BLaER1 treated with 17β-estradiol and CSF1 and Interleukin-3, amounts not matched to agents 10 nM and 100 nM (cell line): ENCODE measurements at regions not wholly inside any gene's neighbourhood (a gene's known extent, or its start where the extent isn't known, plus 50 kb on each side); places are given as distances from the start of the nearest gene placed in this dataset.

Experiments
- H3K27ac ChIP-seq, 11 experiments: shearing (Covaris generic); formaldehyde crosslinking; 2 replicates each; pipeline ENCODE4 v1.8.1; 2022
- H3K27me3 ChIP-seq, 11 experiments: shearing (Covaris generic); formaldehyde crosslinking; 2 replicates each; pipeline ENCODE4 v1.8.1; 2022
- H3K36me3 ChIP-seq, 11 experiments: shearing (Covaris generic); formaldehyde crosslinking; 2 replicates each; pipeline ENCODE4 v1.8.1; 2022
- H3K4me1 ChIP-seq, 10 experiments: shearing (Covaris generic); formaldehyde crosslinking; 2 replicates each; pipeline ENCODE4 v1.8.1; 2022
- H3K4me2 ChIP-seq, 11 experiments: shearing (Covaris generic); formaldehyde crosslinking; 2 replicates each; pipeline ENCODE4 v1.8.1; 2022
- H3K4me3 ChIP-seq, 10 experiments: shearing (Covaris generic); formaldehyde crosslinking; 2 replicates each; pipeline ENCODE4 v1.8.1; 2022
- H3K9ac ChIP-seq, 11 experiments: shearing (Covaris generic); formaldehyde crosslinking; 2 replicates each; pipeline ENCODE4 v1.8.1; 2022
- H3K9me3 ChIP-seq, 11 experiments: shearing (Covaris generic); formaldehyde crosslinking; replicated peaks in 1 of 11; 2 replicates each; pipeline ENCODE4 v1.8.1; 2022
- H4K20me1 ChIP-seq, 11 experiments: shearing (Covaris generic); formaldehyde crosslinking; 2 replicates each; pipeline ENCODE4 v1.8.1; 2022
- Cebpa-rat ChIP-seq, 11 experiments: shearing (Covaris generic); IDR thresholded peaks; 2 replicates each; pipeline ENCODE4 v1.8.1; 2022

- H3K9ac ChIP-seq: no peak overlapping the region
- no peaks in the 10 kb centered on the region for H3K27me3 ChIP-seq
- H3K4me2 ChIP-seq: no peak overlapping the region; a peak in 1 of 22 replicates
- no peaks in the 10 kb centered on the region for H3K36me3 ChIP-seq
- TF ChIP-seq Cebpa-rat (IDR thresholded peaks at IDR 0.05): no peak
- H3K9me3 ChIP-seq: peaks cover 0 to 16% (median 0%) of the 10 kb centered on the region in 11 experiments; a peak in 8 of 22 replicates
- peaks cover 0 to 8% (median 0%) of the 10 kb centered on the region in 11 experiments; a peak in 2 of 22 replicates for H4K20me1 ChIP-seq
- H3K4me3 ChIP-seq: no peak overlapping the region
- no peak overlapping the region for H3K27ac ChIP-seq
- H3K4me1 ChIP-seq: peaks cover 0 to 23% (median 7%) of the 10 kb centered on the region in 10 experiments; a peak in 10 of 20 replicates
Measured at GRCh38 chr14:104356020-104356737, 217.8 kb downstream of the KIF26A start.

- TF ChIP-seq Cebpa-rat (IDR thresholded peaks at IDR 0.05): no peak
- H3K9me3 ChIP-seq: peaks cover 0 to 12% (median 0%) of the 10 kb centered on the region in 11 experiments; a peak in 8 of 22 replicates
- H3K4me2 ChIP-seq: no peak overlapping the region
- H3K4me1 ChIP-seq: peaks cover 0 to 32% (median 7%) of the 10 kb centered on the region in 10 experiments; a peak in 10 of 20 replicates
- H3K27me3 ChIP-seq: no peaks in the 10 kb centered on the region
- no peak overlapping the region for H3K9ac ChIP-seq
- no peak overlapping the region for H3K4me3 ChIP-seq
- peaks cover 0 to 8% (median 0%) of the 10 kb centered on the region in 11 experiments; a peak in 2 of 22 replicates for H4K20me1 ChIP-seq
- no peaks in the 10 kb centered on the region for H3K36me3 ChIP-seq
- no peak overlapping the region for H3K27ac ChIP-seq
Measured at GRCh38 chr14:104356738-104357688, 218.6 kb downstream of the KIF26A start.

GRCh38 chr14:104357689-104358527 is 219.5 kb downstream of the KIF26A start:
- H3K9me3 ChIP-seq: peaks cover 0 to 3% (median 0%) of the 10 kb centered on the region in 11 experiments; a peak in 5 of 22 replicates
- no peak for TF ChIP-seq Cebpa-rat (IDR thresholded peaks at IDR 0.05)

GRCh38 chr14:104358528-104359300 is 220.3 kb downstream of the KIF26A start:
- H3K4me1 ChIP-seq: peaks cover 0 to 34% (median 7%) of the 10 kb centered on the region in 10 experiments; a peak in 10 of 20 replicates
- no peak for TF ChIP-seq Cebpa-rat (IDR thresholded peaks at IDR 0.05)
- H3K9me3 ChIP-seq: no peaks in the 10 kb centered on the region
- no peak overlapping the region for H3K4me3 ChIP-seq
- no peaks in the 10 kb centered on the region for H3K27me3 ChIP-seq
- H4K20me1 ChIP-seq: peaks cover 0 to 8% (median 0%) of the 10 kb centered on the region in 11 experiments; a peak in 2 of 22 replicates
- no peak overlapping the region for H3K4me2 ChIP-seq
- H3K9ac ChIP-seq: no peak overlapping the region
- no peaks in the 10 kb centered on the region for H3K36me3 ChIP-seq
- no peak overlapping the region for H3K27ac ChIP-seq

More at GRCh38 chr14:104357689-104358527, 219.5 kb downstream of the KIF26A start:
- H3K4me3 ChIP-seq: no peak overlapping the region
- H4K20me1 ChIP-seq: peaks cover 0 to 8% (median 0%) of the 10 kb centered on the region in 11 experiments; a peak in 2 of 22 replicates
- peaks cover 0 to 33% (median 7%) of the 10 kb centered on the region in 10 experiments; a peak in 10 of 20 replicates for H3K4me1 ChIP-seq
- H3K27ac ChIP-seq: no peak overlapping the region
- no peaks in the 10 kb centered on the region for H3K36me3 ChIP-seq
- H3K9ac ChIP-seq: no peak overlapping the region
- H3K27me3 ChIP-seq: no peaks in the 10 kb centered on the region
- no peak overlapping the region for H3K4me2 ChIP-seq

- H3K4me3 ChIP-seq: no peak overlapping the region
- H3K36me3 ChIP-seq: no peaks in the 10 kb centered on the region
- no peaks in the 10 kb centered on the region for H3K27me3 ChIP-seq
- peaks cover 0 to 2% (median 0%) of the 10 kb centered on the region in 11 experiments; a peak in 2 of 22 replicates for H3K9me3 ChIP-seq
- H3K27ac ChIP-seq: no peak overlapping the region
- no peak overlapping the region for H3K9ac ChIP-seq
- H3K4me2 ChIP-seq: no peak overlapping the region
- peaks cover 0 to 8% (median 0%) of the 10 kb centered on the region in 11 experiments; a peak in 2 of 22 replicates for H4K20me1 ChIP-seq
- TF ChIP-seq Cebpa-rat (IDR thresholded peaks at IDR 0.05): no peak
- peaks cover 0 to 40% (median 7%) of the 10 kb centered on the region in 10 experiments; a peak in 10 of 20 replicates for H3K4me1 ChIP-seq
Measured at GRCh38 chr14:104359301-104359968, 220.1 kb upstream of the C14orf180 start.

- Histone ChIP-seq H4K20me1 (peaks cover 0 to 8% (median 0%) of the 10 kb centered on the region in 11 experiments; a peak in 2 of 22 replicates), H3K4me2 (peak overlapping the region in 3 of 11 experiments; percentile 8 to 44 (median 29); a peak in 5 of 22 replicates), H3K27me3 (no peaks in the 10 kb centered on the region), H3K27ac (no peak overlapping the region), H3K4me3 (no peak overlapping the region), H3K4me1 (peaks cover 0 to 40% (median 7%) of the 10 kb centered on the region in 10 experiments; a peak in 10 of 20 replicates), H3K9ac (no peak overlapping the region), H3K9me3 (peaks cover 0 to 8% (median 3%) of the 10 kb centered on the region in 11 experiments; a peak in 7 of 22 replicates), H3K36me3 (no peaks in the 10 kb centered on the region)
- no peak for TF ChIP-seq Cebpa-rat (IDR thresholded peaks at IDR 0.05)
Measured at GRCh38 chr14:104359969-104360442, 219.6 kb upstream of the C14orf180 start.

- no peaks in the 10 kb centered on the region for H3K27me3 ChIP-seq
- no peak for TF ChIP-seq Cebpa-rat (IDR thresholded peaks at IDR 0.05)
- peaks cover 0 to 35% (median 7%) of the 10 kb centered on the region in 10 experiments; a peak in 10 of 20 replicates for H3K4me1 ChIP-seq
- no peak overlapping the region for H3K4me3 ChIP-seq
- H3K27ac ChIP-seq: no peak overlapping the region
- peaks cover 0 to 8% (median 0%) of the 10 kb centered on the region in 11 experiments; a peak in 2 of 22 replicates for H4K20me1 ChIP-seq
- peaks cover 0 to 8% (median 4%) of the 10 kb centered on the region in 11 experiments; a peak in 7 of 22 replicates for H3K9me3 ChIP-seq
- no peak overlapping the region for H3K9ac ChIP-seq
- no peaks in the 10 kb centered on the region for H3K36me3 ChIP-seq
- H3K4me2 ChIP-seq: peak overlapping the region in 5 of 11 experiments; percentile 8 to 46 (median 29); a peak in 8 of 22 replicates
Measured at GRCh38 chr14:104360501-104360900, 219.1 kb upstream of the C14orf180 start.
